HG03280 (cell line): ENCODE measurements at regions not wholly inside any gene's neighbourhood (a gene's known extent, or its start where the extent isn't known, plus 50 kb on each side); places are given as distances from the start of the nearest gene placed in this dataset.
"Not testable (repeated sequence)": the region's sequence is repeated elsewhere in the genome, so short reads cannot be mapped to it uniquely, and the experiment has no call there.

Source experiments
- ATAC-seq: cut with Tn5 transposase; IDR thresholded peaks from one replicate; pipeline ENCODE4 v1.9.1; 2021; ENCODE audit warnings: mild to moderate bottlenecking, moderate library complexity; ENCODE audit not compliant: unreplicated experiment

DNA sequence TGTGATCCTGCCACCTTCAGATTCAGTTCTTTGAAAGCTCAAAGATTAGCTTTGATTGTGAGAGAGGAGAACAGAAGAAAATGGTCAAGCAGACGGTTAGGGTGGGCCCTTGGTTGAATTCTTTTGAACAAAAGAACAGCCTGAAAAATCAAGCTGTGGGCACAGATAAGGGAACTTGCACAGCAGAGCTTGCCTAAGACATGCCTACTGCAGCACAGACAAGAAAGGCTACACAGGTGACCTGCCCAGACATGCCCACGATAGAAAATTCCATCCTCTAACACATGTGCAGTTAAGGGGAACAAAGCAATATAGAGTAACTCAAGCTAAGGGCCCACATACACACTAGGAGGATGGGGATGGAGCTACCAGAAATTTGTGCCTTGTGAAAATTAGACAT lies 512.5 kb upstream of the LRRC7 start:
- no peak for ATAC-seq

DNA sequence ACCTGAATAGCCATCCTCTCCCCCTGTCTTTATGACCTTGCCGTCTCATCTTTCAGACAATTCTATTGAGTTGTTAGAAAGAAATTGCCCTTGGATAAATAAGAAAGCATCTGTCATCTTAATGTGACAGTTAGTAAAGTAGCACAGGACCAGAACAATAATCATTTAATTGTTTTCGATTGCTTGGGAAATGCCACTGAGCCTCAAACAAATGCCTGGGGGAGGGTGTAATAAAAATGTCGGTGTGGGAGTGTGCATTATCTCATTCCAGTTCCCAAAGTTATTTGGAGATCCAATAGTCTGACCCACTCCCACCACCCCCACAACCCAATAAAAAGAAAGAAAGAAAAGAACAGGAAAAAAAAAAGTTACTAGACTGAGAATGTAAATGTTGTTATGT lies 509.3 kb upstream of the LRRC7 start:
- no peak for ATAC-seq

GRCh38 chr1:69070660-69071373 lies 496.9 kb upstream of the LRRC7 start:
- no peak for ATAC-seq

GRCh38 chr1:69073176-69073575 lies 494.5 kb upstream of the LRRC7 start:
- no peak for ATAC-seq

DNA sequence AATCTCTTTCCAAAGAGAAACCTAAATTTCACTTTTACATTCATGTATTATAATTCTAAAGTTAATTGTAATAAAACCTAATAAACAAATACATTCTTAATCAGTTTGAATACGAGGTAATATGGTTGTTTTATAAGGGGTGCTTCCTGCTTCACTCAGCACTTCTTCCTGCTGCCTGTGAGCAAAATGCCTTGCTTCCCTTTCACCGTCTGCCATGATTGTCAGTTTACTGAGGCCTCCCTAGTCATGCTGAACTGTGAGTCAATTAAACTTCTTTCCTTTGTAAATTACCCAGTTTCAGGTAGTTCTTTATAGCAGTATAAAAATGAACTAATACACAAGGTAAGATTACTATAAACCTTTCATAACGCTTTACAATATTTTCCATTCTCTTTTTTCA lies 491.1 kb upstream of the LRRC7 start:
- ATAC-seq, result no peak

- no peak for ATAC-seq
These were observed 490.5 kb upstream of the LRRC7 start for GRCh38 chr1:69077198-69077597.

- no peak for ATAC-seq
These were observed 490.1 kb upstream of the LRRC7 start for GRCh38 chr1:69077633-69078032.

- ATAC-seq, result no peak
These were observed 486.1 kb upstream of the LRRC7 start for GRCh38 chr1:69081668-69082067.

GRCh38 chr1:69082312-69082711 lies 485.4 kb upstream of the LRRC7 start:
- no peak for ATAC-seq

DNA sequence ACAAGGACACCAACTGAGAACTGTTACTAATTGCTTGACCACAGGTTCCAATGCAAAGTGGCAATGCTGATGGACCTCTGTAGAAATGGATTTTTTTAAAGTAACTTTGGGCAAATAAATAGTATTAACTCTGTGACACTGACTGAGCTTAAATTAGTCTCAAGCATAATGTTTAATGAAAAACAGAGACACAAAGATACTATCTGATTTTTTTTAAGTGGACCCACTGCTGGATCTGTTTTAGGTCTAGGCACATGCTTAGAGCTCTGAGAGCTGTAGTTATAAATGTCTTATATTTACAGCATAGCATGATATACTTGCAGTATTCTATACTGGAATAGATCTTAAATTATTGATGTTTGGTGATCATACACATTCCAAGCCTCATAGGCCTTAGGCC lies 481.6 kb upstream of the LRRC7 start:
- ATAC-seq, result no peak

DNA sequence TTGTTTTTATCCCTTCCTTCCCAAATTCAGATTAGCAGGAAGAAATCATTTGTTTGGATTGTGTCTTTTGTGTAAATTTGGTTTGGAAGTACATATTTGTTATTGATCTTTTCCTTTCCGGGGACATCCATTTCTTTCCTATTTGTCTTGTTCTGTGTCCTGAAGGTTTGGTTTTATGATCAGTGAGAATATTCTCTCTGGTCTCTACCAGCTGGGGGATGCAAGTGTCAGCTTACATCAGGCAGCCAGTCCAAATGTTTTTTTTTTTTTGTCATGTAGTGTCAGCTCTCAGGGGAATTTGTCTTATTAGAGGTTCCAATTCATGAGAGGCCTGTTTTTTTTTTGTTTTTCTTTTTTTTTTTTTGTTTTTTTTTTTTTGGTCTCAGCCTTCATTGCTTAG lies 479.2 kb upstream of the LRRC7 start:
- ATAC-seq, result no peak

GRCh38 chr1:69090170-69090569 lies 477.6 kb upstream of the LRRC7 start:
- ATAC-seq, result no peak

- no peak for ATAC-seq
These were observed 477.0 kb upstream of the LRRC7 start for GRCh38 chr1:69090752-69091151.

- not testable (repeated sequence) for ATAC-seq
These were observed 465.7 kb upstream of the LRRC7 start for GRCh38 chr1:69102058-69102457.

- ATAC-seq, result no peak
These were observed 464.5 kb upstream of the LRRC7 start for GRCh38 chr1:69103213-69103612.

DNA sequence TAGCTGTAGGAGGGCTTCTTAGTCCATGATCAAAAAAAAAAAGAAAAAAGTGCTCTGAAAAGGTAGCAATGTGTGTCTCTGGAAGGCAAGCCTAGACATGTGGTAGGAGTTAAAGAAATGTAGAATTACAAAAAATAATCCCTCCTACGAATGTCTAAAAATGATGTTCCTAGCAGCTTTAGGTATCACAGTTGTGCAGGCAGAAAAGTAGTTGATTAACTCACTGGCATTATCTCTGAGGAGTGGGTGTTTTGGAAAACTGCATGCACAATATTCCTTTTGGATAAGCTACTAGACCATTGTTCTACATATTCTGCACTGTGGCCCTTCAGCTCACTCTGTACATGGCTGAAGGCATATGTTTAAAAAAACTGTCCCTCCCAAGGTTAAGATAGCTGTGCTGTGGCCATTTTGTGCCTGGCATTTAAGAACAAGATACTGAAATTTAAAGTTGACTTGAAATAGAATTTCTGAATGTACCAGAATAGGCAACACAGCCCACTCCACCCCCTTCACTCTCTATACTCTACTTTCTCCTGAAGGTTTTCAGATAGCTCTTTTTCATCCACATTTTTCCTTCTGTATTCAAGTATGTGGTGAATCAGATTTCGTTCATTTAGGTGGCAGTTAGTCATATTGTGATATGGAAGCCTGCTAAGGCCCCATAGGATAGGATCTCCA lies 463.9 kb upstream of the LRRC7 start:
- no peak for ATAC-seq

- no peak for ATAC-seq
These were observed 462.8 kb upstream of the LRRC7 start for GRCh38 chr1:69104894-69105293.

- no peak for ATAC-seq
These were observed 458.4 kb upstream of the LRRC7 start for GRCh38 chr1:69109277-69109676.

DNA sequence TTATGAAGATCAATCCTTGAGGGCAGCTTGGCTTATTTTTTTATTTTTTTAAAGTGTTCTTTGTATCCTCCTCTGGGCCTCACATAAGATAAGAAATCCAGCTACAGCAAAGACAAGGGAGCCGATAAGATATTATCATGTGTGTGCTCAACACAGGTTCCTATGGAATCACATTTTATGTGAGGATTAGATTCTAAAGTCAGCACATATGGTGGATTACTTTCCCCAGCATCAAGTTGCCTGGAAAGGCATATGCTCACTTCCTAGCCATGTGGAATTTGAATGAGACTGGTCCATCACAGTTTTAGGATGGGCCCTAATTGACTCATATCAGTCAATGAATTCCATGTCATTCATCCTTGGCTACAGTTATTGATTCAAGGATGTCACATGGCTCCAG lies 456.9 kb upstream of the LRRC7 start:
- ATAC-seq, result no peak

GRCh38 chr1:69120126-69120741 lies 447.5 kb upstream of the LRRC7 start:
- ATAC-seq, result not testable (repeated sequence)

- no peak for ATAC-seq
These were observed 446.9 kb upstream of the LRRC7 start for GRCh38 chr1:69120817-69121216.

DNA sequence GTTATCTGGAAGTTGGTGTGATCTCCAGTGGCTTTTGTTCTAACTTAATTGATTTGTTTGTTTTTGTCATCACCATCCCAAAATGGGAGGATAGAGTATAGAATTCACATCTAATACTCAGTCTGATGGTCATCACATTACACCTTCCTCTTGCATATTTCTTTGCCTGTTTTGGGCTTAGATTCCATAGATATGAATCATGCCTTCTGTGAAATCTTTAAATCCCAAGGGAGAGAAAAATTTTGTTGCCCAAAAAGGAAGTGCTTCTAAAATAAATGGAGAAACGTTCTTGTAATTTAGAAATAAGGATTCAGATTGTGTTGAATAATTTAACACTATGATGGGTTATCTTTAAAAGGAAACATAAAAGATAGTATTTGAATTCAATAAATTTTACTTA lies 446.0 kb upstream of the LRRC7 start:
- no peak for ATAC-seq
